Activated CD4-positive, alpha-beta T cell treated with anti-CD3 and anti-CD28 coated beads, Interleukin-2, Interleukin-4, amounts not matched to agents 100 ng/mL and 50 ng/mL, durations not matched to agents 16 hours and 8 hours (primary cell): ENCODE measurements at regions not wholly inside any gene's neighbourhood (a gene's known extent, or its start where the extent isn't known, plus 50 kb on each side); places are given as distances from the start of the nearest gene placed in this dataset.
"Not testable (repeated sequence)": the region's sequence is repeated elsewhere in the genome, so short reads cannot be mapped to it uniquely, and the experiment has no call there.

Experiments
- DNase-seq: peaks from one replicate; pipeline ENCODE4 v3.0.0-alpha.2; 2020; ENCODE audit warnings: low spot score

DNA sequence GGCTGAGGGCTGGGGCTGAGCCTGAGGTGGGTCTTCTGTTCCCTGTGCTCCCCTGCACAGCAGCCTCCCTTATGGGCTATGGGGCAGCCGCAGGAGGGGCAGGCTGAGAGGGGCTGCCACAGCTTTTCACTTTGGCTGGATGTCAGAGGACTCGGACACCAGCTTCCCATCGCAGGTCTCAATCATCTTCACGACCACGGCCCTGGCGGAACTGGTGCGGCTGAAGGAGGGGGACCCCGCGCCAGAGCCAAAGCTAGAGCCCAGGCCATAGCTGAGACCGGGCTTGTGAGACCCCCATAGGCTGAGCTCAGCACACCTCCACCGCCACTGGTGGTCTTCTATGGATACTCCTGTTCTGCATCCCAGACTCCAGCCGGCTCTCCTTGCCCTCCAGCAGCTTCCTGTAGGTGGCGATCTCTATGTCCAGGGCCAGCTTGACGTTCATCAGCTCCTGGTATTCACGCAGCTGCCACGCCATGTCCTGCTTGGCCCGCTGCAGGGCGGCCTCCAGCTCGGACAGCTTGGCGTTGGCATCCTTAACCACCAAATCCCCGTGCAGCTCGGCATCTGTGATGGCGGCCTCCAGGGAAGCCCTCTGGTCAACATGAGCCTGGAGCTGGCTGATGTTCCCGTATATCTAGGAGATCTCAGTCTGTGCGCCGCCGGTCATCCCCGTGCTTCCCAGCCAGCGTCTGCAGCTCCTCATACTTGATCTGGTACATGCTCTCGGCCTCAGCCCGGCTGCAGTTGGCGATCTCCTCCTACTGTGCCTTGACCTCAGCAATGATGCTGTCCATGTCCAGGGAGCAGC, 181.7 kb upstream of the SYNPR start:
- DNase-seq = no peak

DNA sequence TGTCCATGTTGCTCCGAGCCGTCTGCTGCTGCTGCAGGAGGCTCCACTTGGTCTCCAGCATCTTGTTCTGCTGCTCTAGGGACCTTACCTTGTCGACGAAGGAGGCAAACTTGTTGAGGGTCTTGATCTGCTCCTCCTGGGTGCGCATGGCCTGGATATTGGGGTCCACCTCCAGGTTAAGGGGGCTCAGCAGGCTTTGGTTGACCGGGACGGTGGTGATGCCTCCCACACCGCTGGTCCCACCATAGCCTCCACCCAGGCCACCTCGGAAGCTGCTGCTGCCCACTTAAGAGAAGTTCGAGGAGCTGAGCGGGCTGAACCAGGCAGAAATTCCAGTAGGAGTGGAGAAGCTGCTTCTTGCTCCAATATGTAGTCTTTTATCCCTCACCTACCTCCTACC, 180.7 kb upstream of the SYNPR start:
- no peak for DNase-seq

DNA sequence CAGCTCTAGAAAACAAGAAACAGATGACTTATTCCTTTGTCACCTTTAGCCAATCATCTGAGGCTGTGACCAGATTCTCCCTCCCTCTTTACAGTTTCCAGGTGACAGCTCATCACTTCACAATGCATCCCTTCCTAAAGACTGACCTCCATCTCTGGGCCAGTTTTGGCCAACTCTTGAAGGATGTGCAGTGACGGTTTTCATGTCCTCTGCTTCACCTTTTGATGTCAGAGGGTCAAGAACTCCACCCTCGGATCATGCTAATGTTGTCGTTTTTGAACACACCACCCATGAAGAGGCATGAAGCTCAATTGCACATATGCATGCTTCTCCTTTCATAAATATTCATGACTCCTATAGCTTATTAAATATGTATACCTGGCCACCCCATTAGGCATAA, 161.2 kb upstream of the SYNPR start:
- DNase-seq = no peak

DNA sequence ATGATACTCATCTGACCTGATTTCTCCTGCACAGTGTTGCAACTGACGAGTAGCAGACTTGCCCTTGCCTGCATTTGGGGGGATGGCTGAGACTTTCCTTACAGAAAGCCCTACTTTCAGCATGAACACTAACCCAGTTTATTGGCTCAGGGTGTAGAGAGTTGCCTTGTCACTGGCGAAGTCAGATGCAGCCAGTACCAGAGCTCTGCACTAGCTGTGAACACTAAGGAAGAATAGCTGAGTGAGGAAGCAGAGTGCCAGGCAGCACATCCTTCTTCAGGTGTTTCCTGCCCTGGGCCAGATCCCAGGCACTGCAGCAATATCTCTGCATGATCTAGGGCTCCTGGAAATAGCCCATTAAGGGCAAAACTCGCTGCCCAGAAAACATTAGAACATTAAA, 154.0 kb upstream of the SYNPR start:
- no peak for DNase-seq

DNA sequence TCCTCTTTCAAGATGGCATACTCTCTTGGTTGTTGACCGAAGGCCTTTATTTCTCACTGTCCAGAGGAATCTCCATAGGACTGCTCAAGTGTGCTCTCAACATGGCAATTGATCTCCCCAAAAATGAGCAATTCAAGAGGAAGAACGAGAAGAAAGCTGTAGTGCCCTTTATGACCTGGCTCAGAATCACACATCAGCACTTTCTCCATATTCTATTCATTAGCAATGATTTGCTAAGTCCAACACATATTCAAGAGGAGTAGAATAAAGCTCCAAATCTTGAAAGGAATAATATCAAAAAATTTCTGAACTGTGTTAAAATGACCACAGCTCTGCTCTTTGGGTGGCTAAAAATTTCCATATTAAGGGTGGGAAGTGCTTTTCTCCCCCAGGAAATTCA, 151.6 kb upstream of the SYNPR start:
- DNase-seq = no peak

DNA sequence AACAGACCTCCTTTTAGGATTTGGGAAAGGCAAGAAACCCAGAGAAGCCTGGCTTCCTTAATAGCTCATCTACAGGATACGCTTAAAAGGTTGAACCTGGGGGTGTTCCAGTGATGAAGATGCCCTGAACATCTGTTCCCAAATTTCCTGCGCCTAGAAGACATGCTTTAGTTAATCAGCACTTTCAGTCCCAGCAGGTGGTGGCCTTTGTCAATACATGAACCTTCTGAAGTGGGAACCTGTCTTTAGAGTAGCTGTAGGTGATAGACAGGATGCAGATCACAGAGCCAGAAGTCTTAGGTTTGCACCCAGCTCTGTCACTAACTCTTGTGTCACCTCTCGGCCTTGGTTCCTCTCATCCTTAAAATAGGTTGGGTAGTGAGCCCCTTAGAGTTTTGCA, 149.7 kb upstream of the SYNPR start:
- no peak for DNase-seq

DNA sequence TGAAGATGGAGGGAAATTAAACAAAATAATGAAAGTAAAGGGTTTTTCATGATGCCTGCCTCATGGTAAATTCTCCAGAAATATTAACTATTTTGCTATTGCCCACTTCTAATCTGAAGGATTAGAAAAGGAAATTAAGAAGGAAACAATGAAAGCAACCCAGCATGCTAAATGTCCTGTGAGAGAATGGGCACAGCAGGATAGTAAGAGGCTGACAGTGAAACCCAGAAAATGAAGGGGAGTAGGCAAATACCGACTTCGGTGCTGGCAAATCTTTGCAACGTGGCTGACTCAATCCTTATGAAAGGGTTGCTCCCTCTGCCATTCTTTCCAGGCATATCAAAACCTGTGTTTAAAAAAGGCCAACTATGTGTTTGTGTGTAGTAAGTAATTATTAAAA, 147.5 kb upstream of the SYNPR start:
- DNase-seq = no peak

DNA sequence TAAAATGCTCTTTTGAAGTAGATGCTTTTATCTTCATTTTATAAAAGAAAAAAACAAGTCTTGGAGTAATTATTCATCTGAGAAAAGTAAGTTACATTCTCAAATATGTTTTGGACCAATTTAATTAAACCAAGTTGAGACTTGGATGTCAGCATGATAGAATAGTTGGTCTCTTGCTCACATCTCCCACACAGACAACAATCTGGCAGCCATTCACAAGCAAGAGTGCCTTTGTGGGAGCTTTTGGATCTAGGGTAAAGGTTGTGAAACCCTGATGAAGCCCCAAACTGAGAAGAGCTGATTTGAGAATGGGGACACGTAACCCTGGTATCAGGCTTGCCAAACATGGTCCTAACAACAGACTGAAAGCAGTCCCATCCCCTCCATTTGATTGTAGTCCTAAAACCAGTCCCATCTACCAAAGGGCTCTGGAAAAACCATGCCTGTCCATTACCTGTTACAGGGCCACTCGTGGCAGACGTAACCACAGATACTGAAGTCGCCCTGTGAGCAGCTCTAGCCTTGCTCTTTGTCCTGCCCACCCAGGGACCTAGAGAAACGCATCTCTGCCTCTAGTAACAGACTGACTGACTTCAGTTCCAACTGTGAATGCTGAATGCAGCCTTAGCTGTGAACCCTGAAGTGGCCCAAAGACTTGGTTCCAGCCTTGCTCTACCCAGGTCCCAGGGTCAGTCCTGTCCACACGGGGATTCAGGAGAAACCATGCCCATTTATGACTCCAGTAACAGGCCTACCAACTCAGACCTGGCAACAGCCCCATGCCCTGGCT, 145.5 kb upstream of the SYNPR start:
- no peak for DNase-seq

DNA sequence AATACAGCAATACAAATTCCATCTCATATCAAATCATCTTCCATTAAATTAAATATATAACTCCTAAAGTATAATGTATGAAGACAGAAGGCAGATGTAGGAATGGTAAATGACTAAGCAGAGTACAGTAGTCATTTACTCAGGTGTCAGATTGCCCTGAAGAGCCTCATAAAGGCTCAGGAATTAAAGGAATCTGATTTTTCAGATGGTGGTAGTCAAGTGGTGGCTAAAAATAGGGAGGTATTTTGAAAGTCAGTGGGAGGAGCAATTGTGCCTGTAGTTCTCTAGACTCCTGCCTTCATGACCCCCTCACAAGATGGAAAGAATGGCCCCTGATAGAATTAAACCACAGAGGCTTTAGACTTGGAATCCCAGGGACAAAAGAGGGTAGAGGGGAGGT, 142.7 kb upstream of the SYNPR start:
- DNase-seq = no peak

DNA sequence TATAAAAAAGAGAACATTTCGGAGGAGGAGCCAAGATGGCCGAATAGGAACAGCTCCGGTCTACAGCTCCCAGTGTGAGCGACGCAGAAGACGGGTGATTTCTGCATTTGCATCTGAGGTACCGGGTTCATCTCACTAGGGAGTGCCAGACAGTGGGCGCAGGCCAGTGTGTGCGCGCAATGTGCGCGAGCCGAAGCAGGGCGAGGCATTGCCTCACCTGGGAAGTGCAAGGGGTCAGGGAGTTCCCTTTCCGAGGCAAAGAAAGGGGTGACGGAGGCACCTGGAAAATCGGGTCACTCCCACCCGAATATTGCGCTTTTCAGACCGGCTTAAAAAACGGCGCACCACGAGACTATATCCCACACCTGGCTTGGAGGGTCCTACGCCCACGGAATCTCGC, 141.9 kb upstream of the SYNPR start:
- not testable (repeated sequence) for DNase-seq

DNA sequence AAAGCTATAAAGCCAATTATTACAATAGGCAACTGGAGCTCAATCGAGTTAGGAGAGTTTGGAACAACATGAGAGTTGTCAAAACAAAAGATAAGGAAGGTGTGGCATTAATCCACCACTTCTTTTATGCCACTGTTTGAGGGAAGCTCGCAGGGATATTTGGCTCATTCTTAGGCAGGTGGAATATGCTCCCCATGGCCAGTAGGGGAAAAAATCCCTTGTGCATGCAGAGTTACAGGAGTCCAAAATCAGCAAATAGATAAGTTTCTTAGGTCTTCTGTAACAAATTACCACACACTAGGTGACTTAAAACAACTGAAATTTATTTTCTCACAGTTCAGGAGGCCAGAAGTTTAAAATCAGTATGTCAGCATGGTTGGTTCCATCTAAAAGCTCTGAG, 135.4 kb upstream of the SYNPR start:
- DNase-seq = no peak

DNA sequence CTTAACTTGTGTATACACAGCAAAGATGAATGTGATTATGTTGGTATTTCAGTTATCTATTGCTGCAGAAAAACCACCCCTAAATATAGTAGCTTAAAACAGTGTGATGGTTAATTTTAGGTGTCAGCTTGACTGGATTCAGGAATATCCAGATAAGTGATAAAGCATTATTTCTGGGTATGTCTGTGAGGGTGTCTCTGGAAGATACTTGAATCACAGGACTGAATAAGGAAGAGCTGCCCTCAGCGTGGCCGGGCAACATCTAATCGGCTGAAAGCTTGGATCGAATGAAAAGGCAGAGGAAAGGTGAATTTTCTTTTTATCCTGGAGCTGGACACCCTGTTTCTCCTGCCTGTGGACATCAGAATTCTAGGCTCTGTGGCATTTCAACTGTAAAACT, 132.0 kb upstream of the SYNPR start:
- DNase-seq = no peak

DNA sequence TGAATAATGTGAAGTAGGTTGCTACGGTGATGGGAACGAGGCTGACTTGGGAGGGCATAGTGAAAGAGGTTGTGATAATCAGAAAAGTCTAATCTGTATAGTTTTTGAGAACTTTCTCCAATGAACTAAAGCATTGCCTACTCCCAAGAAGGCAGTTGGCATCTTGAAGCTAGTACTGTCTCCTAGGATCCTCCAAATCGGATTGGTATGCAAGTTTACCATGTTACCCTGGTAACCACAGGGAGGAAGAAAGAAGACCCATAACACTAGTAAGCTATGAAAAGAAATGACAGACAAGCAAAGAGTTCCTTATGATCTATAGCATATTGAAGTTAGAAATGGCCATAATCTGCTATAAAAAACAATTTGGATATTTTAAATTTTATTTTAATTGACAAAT, 127.2 kb upstream of the SYNPR start:
- no peak for DNase-seq

DNA sequence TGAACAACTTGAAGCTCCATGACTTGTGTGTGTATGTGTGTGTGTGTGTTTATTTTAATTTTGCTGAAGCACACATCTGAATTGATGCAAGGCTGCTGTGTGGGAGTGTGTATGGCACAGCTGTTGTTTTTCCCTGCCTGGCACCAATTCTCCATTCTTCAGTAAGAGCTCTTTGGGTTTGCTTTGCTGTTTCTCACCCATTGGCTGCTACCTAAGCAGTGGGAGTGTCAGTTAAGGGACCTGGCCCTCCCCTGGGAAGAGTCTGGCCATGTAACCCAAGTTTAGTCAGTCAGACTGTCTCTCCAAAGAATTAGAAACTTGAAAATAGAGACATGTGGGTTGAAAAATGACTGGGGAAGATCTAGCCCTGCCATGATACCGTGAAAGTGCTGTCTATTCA, 126.2 kb upstream of the SYNPR start:
- DNase-seq = no peak

DNA sequence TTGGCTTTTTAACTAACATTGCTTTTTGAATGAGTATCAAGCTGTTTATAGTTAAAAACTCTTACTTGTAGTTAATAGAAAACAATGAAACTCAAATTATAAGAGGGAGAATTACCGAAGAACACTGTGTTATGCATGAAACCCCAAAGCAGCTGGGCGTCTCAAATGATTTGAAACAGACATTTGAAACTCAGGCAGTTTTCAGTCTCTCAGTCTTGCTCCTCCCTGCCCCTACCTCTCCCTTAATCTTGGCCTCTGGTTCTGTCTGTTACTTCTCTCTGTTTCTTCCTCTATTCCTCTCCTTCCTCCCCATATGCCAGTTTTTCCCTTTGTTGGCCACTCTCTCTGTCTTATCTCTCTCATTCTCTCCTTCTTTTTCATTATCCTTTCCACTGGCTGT, 118.3 kb upstream of the SYNPR start:
- no peak for DNase-seq

DNA sequence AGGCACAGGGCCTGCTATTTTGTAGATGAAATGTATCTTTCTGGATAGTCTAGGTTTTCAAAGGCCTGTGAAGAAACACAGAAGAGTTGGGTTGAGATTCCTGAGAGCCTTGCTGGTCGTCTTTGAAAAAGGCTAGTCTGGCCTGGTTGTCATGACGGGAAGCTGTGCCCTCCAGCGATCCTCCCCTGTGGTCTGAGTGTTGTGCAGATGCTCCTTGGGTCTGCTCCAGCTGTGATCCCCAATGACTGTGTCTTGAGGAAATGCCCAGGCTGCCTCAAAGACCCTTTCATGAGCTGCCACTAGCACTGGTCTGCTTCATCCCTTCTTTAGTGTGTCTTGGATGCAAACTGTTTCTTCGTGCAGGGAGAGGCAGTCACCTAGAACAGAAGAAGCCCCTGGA, 111.0 kb upstream of the SYNPR start:
- DNase-seq = no peak

DNA sequence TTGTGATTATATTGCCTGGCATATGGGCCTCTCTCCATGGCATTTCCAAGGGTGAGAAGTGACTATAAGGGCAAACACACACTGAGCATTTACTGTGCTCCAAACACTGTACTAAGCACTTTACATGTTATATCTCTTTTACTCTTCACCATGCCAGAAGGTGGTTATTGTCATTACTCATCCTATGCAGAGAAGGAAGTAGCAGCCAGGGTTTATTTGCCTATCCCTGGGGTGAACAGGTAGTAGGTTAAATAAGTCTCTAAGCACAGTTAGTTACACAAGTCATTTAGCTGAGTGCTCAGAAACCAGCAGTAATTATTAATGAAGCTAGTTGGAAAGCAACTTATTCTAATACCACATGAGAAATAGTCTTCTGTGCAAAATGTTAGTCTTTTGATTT, 109.9 kb upstream of the SYNPR start:
- DNase-seq = no peak

DNA sequence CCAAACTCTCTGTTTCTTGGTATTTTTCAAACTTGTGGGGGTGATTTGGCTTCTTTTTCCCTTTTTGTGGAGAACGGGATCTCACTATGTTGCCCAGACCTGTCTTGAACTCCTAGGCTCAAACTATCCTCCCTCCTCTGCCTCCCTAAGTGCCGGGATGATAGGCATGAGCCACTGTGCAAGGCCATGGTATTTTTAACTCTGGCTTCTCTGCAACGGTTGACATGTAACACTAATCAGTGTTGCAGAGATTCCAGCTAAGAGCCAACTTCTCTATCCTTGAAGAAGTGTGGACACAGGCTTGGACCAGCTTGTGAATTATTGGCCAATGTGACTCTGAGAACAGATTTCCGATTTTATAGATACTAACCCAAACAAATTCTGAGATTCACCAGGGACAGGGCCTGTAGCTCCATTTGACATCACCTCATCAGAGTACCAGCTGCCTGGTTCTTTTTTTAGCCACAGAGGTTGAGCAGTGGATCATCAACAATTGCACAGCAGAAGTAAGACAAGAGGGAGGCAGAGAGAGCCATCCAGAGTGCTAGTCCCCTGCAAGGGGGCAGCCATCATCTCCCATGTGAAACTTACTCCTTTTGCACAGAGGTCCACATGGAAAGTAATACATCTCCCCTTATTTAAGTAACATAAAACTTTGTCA, 98.1 kb upstream of the SYNPR start:
- no peak for DNase-seq

DNA sequence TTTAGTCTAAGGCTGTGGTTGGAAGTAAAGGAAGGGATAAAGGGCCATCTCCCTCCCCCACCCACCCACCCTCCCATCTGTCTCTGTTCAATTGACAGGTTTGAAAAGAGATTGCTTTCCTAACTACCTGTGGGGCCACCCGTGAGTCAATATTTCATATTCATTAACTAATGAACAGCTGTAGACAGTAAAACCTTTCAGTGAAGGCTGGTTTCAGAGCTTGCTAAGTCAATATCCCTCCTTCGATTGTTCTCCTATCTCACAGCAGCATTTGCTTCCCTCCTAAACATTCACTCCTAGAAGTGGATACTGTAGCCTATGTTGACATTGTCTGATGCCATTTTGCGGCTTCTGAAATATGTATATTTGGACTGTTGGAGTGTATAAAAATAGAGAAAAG, 85.9 kb upstream of the SYNPR start:
- DNase-seq = no peak

DNA sequence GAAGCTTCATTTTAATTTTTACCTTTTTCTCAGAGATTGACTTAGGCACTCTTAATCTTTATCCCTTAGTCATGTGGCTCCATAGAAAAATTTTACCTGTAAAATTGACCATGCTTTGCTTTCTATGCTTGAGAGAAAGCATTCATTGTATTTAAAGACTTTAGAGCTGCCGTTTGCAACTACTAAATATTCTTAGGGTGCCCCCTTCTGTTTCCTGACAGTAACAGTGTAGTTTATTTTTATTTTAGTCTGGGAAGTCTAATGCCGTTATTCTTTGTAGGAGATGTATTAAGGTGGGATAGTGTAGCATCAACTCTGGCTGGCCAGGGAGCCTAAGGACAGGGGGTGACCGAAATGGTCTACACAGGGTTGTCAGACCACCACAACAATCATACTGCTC, 84.5 kb upstream of the SYNPR start:
- no peak for DNase-seq

DNA sequence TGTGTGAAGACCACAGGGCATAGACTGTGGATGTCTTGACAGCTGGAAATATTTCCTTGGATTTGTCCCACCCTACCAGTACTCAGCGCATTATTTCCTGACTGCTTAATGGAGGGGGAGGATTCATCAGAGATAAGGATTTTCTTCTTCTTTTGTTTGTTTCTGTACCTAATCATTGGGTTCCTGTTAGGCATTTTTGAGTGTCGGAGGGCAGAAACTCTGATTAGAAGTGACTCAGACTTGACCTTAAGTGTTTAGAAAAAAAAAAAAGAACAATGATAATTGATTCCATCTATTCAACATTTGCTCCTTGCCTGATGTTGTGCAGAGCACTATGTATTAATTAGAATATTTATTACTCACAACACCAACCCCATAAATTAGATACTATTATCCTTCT, 78.5 kb upstream of the SYNPR start:
- DNase-seq = no peak

DNA sequence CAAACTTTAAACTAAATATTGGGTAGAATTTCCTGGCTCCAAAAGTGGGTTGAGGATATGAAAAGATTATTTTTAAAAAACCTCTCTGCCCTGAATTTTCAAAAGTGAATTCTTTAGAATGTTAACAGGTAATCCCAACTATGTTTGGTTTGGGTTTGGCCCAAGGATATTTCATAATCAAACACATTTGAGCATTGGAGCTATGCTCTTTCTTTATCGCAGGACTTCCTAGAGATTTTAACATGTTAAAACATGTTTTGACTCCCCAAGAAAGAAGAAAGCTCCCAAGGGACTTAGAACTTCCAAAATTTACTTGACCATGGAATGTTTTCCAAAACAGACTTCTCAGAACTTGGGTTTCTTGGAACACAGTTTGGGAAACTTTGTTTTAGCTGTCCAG, 75.6 kb upstream of the SYNPR start:
- DNase-seq = no peak

DNA sequence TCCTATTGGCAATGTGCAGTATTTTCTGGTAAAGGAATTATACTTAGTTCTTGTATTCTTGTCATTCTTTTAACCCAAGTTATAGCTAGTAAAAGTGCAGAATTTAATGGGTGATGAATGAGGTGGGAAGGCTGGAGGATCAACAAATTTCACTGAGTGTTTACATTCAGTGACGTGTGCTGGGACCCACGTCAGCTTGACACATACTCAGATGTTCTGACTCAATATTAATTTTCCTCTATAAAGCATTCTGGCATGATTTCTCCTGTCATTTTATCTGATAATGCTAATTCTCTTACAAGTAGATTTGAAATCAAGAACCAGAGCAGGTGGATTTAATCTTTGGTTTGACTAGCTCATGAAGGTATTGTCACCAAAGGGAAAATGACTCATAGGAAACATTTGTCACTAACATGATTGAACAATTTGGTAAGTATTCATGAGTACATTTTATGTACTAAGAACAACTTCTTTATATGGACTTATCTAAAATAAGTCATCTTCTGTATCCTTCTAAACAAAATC, 71.0 kb upstream of the SYNPR start:
- DNase-seq = no peak
